A673 (cell line): ENCODE measurements at regions not wholly inside any gene's neighbourhood (a gene's known extent, or its start where the extent isn't known, plus 50 kb on each side); places are given as distances from the start of the nearest gene placed in this dataset.

Experiments used
- EZH2 ChIP-seq: fragments of 200-600 bp; sonication (generic); IDR thresholded peaks from 2 replicates; pipeline ENCODE4 v1.6.1; 2017; ENCODE audit warnings: borderline replicate concordance, low read depth, mild to moderate bottlenecking, mixed read lengths, antibody characterized with exemption, low read length; ENCODE audit not compliant: poor library complexity, severe bottlenecking
- TF ChIP-seq, protein P1 (sequence below): fragments of 300-800, 200-600 bp; sonication (generic); conservative IDR thresholded peaks from 2 replicates; pipeline ENCODE4 v1.5.1; 2017; ENCODE audit warnings: low read depth, mild to moderate bottlenecking, antibody characterized with exemption, low read length, moderate library complexity, mixed read lengths

DNA sequence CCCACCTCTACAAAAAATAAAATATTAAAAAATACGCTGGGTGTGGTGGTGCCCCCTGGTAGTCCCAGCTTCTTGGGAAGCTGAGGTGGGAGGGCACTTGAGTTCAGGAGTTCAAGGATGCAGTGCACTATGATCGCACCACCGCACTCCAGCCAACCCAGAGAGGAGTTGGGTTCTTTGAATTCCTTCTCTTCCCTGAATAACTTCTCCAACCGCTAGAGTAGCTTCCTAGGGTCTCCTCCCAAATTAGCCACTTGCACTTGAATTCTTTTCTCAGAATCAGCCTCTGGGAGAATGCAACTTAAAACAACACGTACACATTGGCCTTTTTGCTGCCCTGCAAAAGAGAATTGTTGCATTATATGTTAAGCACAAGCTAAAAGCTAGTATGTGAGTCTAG, 272.5 kb downstream of the ABHD5 start:
- TF ChIP-seq, protein P1, sequence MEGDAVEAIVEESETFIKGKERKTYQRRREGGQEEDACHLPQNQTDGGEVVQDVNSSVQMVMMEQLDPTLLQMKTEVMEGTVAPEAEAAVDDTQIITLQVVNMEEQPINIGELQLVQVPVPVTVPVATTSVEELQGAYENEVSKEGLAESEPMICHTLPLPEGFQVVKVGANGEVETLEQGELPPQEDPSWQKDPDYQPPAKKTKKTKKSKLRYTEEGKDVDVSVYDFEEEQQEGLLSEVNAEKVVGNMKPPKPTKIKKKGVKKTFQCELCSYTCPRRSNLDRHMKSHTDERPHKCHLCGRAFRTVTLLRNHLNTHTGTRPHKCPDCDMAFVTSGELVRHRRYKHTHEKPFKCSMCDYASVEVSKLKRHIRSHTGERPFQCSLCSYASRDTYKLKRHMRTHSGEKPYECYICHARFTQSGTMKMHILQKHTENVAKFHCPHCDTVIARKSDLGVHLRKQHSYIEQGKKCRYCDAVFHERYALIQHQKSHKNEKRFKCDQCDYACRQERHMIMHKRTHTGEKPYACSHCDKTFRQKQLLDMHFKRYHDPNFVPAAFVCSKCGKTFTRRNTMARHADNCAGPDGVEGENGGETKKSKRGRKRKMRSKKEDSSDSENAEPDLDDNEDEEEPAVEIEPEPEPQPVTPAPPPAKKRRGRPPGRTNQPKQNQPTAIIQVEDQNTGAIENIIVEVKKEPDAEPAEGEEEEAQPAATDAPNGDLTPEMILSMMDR, result no peak
- no peak for TF ChIP-seq EZH2
